HG03025 (cell line): ENCODE measurements at regions not wholly inside any gene's neighbourhood (a gene's known extent, or its start where the extent isn't known, plus 50 kb on each side); places are given as distances from the start of the nearest gene placed in this dataset.
"Not testable (repeated sequence)": the region's sequence is repeated elsewhere in the genome, so short reads cannot be mapped to it uniquely, and the experiment has no call there.

Experiments
- ATAC-seq: cut with Tn5 transposase; IDR thresholded peaks from one replicate; pipeline ENCODE4 v1.9.1; 2021; ENCODE audit warnings: mild to moderate bottlenecking, moderate library complexity; ENCODE audit not compliant: unreplicated experiment, low FRiP score

- not testable (repeated sequence) for ATAC-seq
Measured at GRCh38 chr5:89794504-89794903, 615.1 kb downstream of the CETN3 start.

- ATAC-seq = not testable (repeated sequence)
Measured at GRCh38 chr5:89779734-89780133, 629.8 kb downstream of the CETN3 start.

GRCh38 chr5:89777758-89778157, 631.8 kb downstream of the CETN3 start:
- no peak for ATAC-seq

GRCh38 chr5:89769975-89770374, 639.6 kb downstream of the CETN3 start:
- no peak for ATAC-seq

GRCh38 chr5:89759802-89760201, 649.8 kb downstream of the CETN3 start:
- ATAC-seq = no peak

GRCh38 chr5:89758146-89758545, 651.4 kb downstream of the CETN3 start:
- ATAC-seq = no peak

- no peak for ATAC-seq
Measured at GRCh38 chr5:89756955-89757354, 652.6 kb downstream of the CETN3 start.

- no peak for ATAC-seq
Measured at GRCh38 chr5:89755024-89755423, 654.5 kb downstream of the CETN3 start.

GRCh38 chr5:89735082-89735481, 674.5 kb downstream of the CETN3 start:
- ATAC-seq = no peak

- ATAC-seq = no peak
Measured at GRCh38 chr5:89733772-89734171, 675.8 kb downstream of the CETN3 start.

- ATAC-seq = no peak
Measured at GRCh38 chr5:89729623-89730301, 679.8 kb downstream of the CETN3 start.

- no peak for ATAC-seq
Measured at GRCh38 chr5:89728750-89729149, 680.8 kb downstream of the CETN3 start.

- ATAC-seq = no peak
Measured at GRCh38 chr5:89728134-89728533, 681.4 kb downstream of the CETN3 start.

- no peak for ATAC-seq
Measured at GRCh38 chr5:89724379-89725095, 685.0 kb downstream of the CETN3 start.

GRCh38 chr5:89723907-89724306, 685.6 kb downstream of the CETN3 start:
- ATAC-seq = no peak

- ATAC-seq = no peak
Measured at GRCh38 chr5:89722538-89722937, 687.0 kb downstream of the CETN3 start.

- no peak for ATAC-seq
Measured at GRCh38 chr5:89721931-89722330, 687.6 kb downstream of the CETN3 start.

GRCh38 chr5:89721353-89721752, 688.2 kb downstream of the CETN3 start:
- no peak for ATAC-seq

GRCh38 chr5:89712134-89712700, 697.3 kb downstream of the CETN3 start:
- ATAC-seq = no peak

- ATAC-seq = no peak
Measured at GRCh38 chr5:89711526-89711925, 698.0 kb downstream of the CETN3 start.

GRCh38 chr5:89710006-89710405, 699.5 kb downstream of the CETN3 start:
- ATAC-seq = no peak

GRCh38 chr5:89707891-89708290, 701.7 kb downstream of the CETN3 start:
- no peak for ATAC-seq
